CD4-positive, alpha-beta T cell treated with Interferon gamma for 1 hour (primary cell): ENCODE measurements at regions not wholly inside any gene's neighbourhood (a gene's known extent, or its start where the extent isn't known, plus 50 kb on each side); places are given as distances from the start of the nearest gene placed in this dataset.

Source experiments
- DNase-seq: peaks from one replicate; pipeline ENCODE4 v3.0.0-alpha.2; 2020

GRCh38 chr11:121844016-121844415 lies 272.0 kb downstream of the BLID start:
- DNase-seq: no peak

DNA sequence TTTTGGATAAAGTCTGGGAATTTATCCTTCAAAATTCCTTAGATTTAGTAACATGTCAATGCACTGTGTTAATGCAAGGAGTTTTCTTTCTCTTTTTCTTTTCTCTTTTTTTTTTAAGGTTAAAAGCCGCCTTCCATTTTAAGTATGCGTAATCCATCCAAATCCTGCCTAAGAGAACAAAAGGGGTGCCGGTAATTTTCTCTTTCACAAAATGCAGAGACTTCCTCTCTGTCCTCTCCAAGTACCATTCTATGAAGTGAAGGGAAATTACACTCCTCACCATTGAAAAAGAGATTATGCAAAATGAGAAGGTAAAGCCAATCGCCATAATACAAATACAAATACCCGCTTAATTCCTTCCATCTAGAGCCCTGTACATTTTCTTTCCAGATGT lies 273.8 kb downstream of the BLID start:
- DNase-seq: no peak

DNA sequence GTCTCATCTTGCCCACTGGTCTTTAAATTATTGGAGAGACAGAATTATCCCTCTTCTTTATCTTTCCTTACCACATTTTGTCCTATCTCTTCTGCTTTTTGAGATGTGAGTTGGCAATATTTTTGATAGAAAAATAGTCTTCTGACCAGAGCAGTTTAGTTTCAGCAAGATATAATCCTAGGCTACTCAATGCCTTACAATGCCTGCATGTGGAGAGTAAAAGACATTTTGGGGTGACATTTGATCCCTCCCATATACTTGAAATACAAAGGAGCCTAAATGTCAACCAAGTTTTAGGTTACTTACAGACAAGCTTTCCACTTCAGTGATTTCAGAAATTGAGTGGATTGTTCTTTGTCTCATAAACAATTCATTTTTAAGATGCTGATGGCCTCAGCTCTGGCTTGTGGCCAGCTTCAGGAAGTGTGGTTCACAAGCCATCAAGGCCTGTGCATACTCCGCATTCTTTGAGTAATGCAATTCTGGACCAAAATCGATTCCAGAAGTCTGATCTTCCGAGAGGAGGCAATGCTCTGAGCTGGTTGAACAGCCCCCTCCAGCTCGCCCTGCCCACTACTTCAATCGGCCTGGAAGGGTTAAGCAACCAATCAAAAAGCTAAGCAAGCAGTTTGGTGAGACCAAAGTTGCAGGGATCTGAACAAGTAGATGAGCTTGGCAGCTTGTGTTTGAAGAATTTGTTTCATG lies 274.4 kb downstream of the BLID start:
- DNase-seq: no peak

DNA sequence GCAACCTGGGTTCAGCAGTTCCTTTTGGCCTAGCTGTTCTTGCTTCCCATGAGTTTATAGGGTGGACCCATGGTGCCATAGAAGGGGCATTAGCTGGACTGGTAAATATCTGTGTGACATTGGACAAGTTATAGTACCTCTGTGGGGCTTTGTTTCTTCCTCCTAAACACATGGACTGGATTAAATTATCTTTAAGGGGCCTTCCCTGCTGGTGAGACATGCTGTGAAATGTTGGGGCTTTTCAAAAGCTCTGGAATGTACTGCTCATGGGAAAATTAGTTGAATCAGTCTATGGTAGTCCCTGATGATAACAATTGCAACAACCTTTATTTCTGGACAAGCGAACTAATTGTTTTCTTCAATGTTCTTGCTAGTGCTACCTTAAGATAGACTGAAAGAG lies 276.2 kb downstream of the BLID start:
- DNase-seq: no peak

DNA sequence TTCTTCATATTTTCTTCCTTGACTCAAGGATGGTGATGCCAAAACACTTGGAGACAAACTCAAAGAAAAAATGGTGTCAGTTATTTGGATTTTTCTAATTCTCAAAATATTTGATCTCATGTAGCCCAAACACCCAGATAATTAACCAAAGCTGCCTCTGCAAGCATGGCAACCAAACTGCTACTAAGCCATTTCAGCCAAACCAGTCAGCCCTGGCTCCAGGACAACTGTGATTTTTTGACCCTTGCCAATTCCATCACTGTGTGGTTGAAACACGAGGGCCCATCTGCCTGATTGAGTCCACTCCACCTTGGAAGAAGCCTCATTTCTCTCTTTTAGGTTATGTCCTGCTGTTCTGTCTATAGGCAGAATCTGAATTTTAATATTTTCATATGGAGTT lies 277.4 kb downstream of the BLID start:
- no peak for DNase-seq

DNA sequence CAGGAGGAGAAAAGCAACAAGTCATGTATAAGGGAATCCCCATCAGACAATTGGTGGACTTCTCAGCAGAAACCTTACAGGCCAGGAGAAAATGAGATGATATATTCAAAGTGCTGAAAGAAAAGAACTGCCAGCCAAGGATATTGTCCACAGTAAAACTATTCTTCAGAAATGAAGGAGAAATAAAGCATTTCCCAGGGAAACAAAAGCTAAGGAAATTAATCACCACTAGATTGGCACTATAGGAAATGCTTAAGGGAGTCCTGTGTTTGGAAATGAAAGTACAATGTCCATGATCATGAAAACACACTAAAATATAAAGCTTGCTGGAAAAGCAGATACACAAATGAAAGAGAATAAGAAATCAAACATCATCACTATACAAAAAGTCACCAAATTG lies 282.0 kb downstream of the BLID start:
- no peak for DNase-seq

DNA sequence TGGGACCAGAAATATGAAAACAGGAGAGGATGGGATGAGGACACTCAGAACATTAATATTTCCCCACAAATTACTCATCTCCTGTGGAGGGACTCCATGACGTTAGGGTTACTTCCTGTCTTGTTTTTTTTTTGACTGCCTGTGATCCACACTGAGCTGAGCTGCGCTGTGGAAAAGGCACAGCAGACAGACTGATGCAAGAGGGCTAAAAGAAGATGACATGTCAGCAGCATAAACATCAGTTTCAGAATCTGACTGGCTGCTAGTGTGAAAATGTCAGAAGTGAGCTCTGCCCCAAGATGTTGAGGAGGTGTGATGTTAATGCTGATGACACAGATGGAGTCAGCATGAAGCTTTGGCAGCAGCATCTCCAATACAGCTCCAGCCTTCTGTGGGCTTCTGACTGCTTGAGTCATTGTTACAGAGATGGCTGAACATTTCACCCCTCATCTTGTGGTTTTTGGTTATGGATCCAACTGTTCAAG lies 286.8 kb downstream of the BLID start:
- DNase-seq: no peak

DNA sequence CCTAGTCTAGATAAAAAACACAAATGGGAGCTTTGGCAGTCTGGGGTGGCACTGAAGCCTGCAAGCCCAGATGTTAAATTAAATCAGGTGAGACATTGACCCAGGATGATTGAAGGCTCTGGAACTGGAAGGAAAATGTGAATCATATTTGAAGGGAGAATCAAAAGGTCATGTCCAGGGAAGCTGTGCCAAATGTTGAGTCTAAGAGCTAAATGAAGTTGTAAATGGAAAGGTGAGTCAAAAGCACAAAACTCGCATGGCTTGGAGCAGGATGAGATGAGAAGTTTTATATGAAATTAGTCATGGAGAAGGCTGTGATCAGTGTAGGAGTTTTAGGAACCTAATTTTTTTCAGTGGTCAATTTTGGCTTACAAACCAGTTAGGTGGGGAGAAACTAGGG lies 301.1 kb downstream of the BLID start:
- DNase-seq: no peak

DNA sequence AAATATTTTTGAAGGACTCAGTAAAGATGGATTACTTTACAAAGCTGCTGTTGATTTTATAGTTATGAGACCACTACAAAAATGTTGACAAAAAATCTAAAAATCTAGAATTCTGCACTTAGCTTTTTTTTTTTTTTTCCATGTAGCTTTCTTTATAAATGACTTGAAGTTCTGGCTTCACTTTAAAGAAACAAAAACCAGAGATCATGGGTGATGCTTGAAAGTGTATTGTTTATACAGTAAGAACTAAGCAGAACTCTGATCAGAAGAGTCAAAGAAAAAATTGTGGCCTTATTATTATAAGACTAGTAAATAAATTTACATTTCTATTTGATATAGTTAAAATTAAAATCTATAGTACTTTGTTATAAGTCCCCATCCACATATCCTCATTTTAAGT lies 301.7 kb downstream of the BLID start:
- DNase-seq: no peak

DNA sequence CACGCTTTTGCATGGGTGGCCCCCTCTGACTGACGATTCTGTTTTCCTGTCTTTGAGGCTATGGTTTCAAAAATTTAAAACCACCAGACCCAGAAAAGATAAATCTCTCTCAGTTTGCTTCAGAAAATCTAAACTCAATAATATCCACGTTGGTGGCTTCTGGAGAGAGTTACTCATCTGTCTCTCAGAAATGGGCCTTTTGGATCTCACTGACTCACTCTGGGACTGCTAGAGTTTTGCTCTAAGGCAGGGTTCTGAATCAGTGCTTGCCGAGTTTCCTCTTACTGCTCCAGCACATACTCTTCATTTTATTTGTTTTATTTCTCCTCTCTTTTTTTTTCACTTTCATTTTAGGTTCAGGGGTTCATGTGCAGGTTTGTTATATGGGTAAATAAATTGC lies 305.7 kb downstream of the BLID start:
- no peak for DNase-seq

DNA sequence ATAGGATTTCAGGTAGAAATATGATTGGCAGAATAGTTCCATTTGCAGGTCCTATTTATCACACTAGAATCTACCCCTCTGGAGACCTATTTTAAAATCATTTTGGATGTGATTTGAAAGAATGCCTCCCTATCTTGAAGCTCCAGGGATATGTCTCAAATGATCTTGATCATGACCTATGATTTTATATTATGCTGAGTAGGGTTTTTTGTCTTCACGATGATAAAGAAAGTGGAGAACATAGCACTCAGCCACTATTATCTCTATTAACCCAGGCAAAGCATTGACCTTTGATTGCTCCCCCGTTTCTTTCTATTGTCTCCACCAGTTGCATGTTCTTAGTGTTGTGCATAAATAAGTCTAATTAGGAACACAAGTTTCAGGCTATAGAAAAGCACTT lies 307.9 kb downstream of the BLID start:
- no peak for DNase-seq

DNA sequence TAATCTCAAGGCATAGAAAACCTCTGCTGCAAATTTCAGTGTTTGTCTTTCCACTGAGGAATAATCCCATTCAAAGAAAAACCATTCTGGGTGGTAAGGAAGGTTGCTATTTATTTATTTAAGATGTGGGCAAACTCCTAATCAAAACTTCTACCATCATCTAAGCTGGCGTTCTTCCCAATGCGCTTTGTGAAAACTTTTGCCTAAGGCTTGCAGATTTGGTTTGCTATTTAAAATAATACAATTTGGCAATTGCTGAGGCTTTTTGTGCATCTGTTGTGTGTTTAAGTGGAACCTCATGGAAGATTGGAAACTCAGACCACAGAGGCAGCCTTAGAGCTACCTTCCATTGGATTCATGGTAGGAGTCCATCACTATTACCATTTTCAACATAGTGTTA lies 309.0 kb downstream of the BLID start:
- DNase-seq: no peak

DNA sequence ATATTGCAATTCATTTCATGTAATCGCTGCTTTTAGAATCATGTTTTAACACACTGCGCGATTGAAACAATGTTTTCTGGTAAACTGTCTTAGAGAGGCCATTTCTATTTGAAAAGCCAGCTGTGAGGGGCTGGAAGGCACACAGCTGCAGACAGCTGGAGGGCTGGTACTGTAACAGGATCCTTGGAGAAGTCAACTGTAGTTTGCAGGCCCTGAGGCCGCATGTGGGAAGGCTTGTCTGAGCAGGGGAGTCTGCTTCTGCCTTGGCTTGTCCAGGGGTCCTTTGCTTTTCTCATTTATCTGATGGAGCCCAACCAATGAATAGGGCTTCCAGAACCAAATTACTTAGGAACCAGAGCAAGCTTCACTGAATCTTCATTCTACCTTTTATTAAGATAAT lies 313.5 kb downstream of the BLID start:
- DNase-seq: no peak

DNA sequence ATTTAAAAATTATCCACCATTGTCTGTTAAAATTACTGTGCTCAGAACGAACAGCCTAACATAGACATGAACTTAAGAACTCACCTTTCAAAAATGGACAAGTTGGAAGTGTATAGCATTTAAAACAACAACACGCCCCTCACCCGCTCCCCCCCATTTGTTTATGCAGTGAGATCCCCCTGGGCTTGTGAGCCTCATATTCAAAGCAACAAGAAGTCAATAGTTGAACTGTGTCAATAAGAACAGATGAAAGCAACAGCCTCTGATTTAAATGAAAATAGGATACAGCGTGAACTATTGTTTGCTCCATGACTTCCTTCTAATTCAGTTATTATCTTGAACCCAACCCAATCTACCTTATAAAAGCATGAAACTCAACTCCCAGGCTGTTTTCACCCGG lies 314.2 kb downstream of the BLID start:
- DNase-seq: no peak

GRCh38 chr11:121801394-121801748 lies 314.6 kb downstream of the BLID start:
- DNase-seq: no peak

GRCh38 chr11:121800731-121801393 lies 315.2 kb downstream of the BLID start:
- DNase-seq: no peak

GRCh38 chr11:121800240-121800639 lies 315.8 kb downstream of the BLID start:
- no peak for DNase-seq

DNA sequence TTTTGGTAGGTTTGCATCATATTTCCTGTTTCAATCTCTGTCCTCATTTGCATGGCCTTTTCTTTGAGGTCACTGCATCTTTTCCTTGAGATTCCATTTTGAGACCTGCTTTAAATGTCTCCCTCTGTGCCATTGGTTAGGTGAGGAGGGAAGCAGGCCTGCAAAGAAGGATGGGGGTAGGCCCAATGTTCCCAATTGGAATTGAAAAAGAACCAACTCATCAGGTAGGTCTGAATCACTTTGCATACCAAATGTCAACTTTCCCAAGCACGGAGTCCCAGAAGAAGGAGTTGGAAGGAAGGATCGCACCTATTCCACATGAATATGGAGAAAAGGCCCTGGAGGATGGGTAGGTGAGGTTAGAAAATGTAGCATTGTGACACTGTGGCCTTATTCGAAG lies 318.5 kb downstream of the BLID start:
- DNase-seq: no peak

DNA sequence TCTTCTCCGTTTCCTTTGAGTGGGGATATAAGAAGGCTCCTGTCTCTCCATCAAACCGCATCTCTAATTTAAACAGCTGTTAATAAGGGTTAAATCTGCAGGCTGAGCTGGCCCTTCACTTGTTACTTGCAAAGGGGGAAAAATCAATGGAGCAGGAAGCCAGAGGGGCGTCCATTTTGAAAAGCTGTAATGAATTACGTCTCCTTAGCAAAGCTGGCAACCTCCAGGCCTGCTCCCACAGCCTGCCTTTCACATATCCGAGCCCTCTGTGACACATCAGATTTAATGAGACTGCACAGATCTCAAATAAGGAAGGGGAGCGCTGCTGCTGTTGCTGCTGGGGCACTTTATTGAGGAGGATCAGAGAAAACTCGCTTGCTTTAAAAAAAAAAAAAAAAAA lies 320.8 kb downstream of the BLID start:
- no peak for DNase-seq

- no peak for DNase-seq
These were observed 321.3 kb downstream of the BLID start for GRCh38 chr11:121794671-121795141.

DNA sequence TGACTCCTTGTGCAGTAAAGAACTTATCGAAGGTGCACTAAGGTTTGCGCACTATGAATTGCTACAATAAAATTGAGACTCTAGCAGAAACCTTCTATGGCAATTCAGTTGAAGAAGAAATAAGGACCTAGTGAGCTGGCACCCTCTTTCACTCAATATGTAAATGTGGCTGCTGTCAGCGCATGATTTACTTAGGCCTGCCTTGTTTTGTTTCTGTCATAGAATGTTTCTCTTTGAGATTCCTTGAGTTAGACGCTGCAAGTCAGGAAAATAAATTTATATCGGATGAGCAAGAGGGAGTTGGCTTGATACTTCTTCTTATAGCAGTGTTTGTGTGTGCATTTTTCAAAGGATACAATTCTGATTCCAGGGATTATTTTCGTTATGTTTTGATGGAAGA lies 322.1 kb downstream of the BLID start:
- DNase-seq: no peak

DNA sequence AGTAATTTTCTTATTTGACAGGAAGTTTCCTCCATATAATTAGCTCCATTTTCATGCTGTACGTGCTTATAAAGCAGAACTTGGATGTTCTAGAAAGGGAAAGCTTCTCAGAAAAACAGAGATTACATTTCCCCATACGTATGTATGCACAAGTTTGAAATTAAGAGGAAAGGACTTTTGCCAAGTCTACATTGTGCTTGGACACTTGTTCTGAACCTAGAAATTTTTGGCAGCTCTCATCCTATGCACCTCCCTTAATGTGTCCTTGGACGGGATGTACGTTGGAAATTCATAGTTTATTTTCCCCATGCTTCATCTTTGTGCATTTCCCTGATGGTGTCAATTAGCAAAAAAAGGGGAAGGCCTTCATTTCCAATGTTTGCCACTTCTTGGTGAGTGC lies 322.7 kb downstream of the BLID start:
- DNase-seq: no peak

GRCh38 chr11:121792185-121792584 lies 323.8 kb downstream of the BLID start:
- no peak for DNase-seq

- no peak for DNase-seq
These were observed 325.6 kb downstream of the BLID start for GRCh38 chr11:121790430-121790829.

DNA sequence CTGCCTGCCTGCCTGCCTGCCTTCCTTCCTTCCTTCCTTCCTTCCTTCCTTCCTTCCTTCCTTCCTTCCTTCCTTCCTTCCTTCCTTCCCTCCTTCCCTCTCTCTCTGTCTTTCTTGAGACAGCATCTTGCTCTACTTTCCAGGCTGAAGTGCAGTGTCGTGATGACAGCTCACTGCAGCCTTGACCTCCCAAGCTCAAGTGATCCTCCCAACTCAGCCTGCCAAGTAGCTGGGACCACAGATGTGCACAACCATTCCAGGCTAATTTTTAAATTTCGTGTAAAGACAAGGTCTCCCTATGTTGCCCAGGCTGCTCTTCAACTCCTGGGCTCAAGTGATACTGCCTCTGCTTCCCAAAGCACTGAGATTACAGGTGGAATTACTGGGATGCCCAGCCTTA lies 328.2 kb upstream of the SORL1-AS1 start:
- DNase-seq: no peak
